Parathyroid adenoma (tissue), 2 donors: ENCODE measurements at regions not wholly inside any gene's neighbourhood (a gene's known extent, or its start where the extent isn't known, plus 50 kb on each side); places are given as distances from the start of the nearest gene placed in this dataset.

Experiments used
- H2AFZ ChIP-seq: fragments of 300-600 bp; sonication (generic); one replicate; pipeline ENCODE4 v1.7.0; 2017; ENCODE audit warnings: antibody characterized with exemption, mild to moderate bottlenecking
- H3K27ac ChIP-seq: fragments of 300-600 bp; sonication (generic); one replicate; pipeline ENCODE4 v1.7.0; 2017
- H3K27me3 ChIP-seq: fragments of 300-600 bp; sonication (generic); one replicate; pipeline ENCODE4 v1.7.0; 2017; ENCODE audit warnings: low read length; ENCODE audit not compliant: control insufficient read depth, insufficient read depth
- H3K36me3 ChIP-seq: fragments of 300-600 bp; sonication (generic); one replicate; pipeline ENCODE4 v1.7.0; 2017; ENCODE audit warnings: low read length; ENCODE audit not compliant: control insufficient read depth, insufficient read depth
- H3K4me1 ChIP-seq: fragments of 300-600 bp; sonication (generic); one replicate; pipeline ENCODE4 v1.7.0; 2017; ENCODE audit warnings: control low read depth
- H3K4me2 ChIP-seq: fragments of 300-600 bp; sonication (generic); one replicate; pipeline ENCODE4 v1.7.0; 2017; ENCODE audit warnings: low read length
- H3K4me3 ChIP-seq: fragments of 300-600 bp; sonication (generic); one replicate; pipeline ENCODE4 v1.7.0; 2017; ENCODE audit warnings: low read depth, low read length
- H3K79me2 ChIP-seq: fragments of 300-600 bp; sonication (generic); one replicate; pipeline ENCODE4 v1.7.0; 2017; ENCODE audit warnings: control low read depth
- H3K9ac ChIP-seq: fragments of 300-600 bp; sonication (generic); one replicate; pipeline ENCODE4 v1.7.0; 2017; ENCODE audit warnings: mild to moderate bottlenecking
- H3K9me3 ChIP-seq: fragments of 300-600 bp; sonication (generic); one replicate; pipeline ENCODE4 v1.7.0; 2017; ENCODE audit warnings: low read length; ENCODE audit not compliant: control insufficient read depth
- CTCF ChIP-seq: fragments of 300-600 bp; sonication (generic); IDR thresholded peaks from one replicate; pipeline ENCODE4 v1.7.0; 2017; ENCODE audit warnings: antibody characterized with exemption, mild to moderate bottlenecking
- donor health status: primary hyperparathyroidism.

- H3K9ac ChIP-seq: no peak overlapping the region
- no peaks in the 10 kb centered on the region for H3K36me3 ChIP-seq
- H3K27me3 ChIP-seq: no peaks in the 10 kb centered on the region
- no peak overlapping the region for H3K4me2 ChIP-seq
- no peak overlapping the region for H3K4me3 ChIP-seq
- no peaks in the 10 kb centered on the region for H3K79me2 ChIP-seq
- H3K27ac ChIP-seq: no peak overlapping the region
- H3K9me3 ChIP-seq: no peaks in the 10 kb centered on the region
- no peak for TF ChIP-seq CTCF
- no peaks in the 10 kb centered on the region for H3K4me1 ChIP-seq
- H2AFZ ChIP-seq: no peak overlapping the region
These were observed 656.0 kb upstream of the LUZP2 start for GRCh38 chr11:23840872-23841271.

GRCh38 chr11:23846902-23847422 is 649.9 kb upstream of the LUZP2 start:
- Histone ChIP-seq H3K27ac (no peak overlapping the region), H3K4me3 (no peak overlapping the region), H3K79me2 (no peaks in the 10 kb centered on the region), H3K27me3 (no peaks in the 10 kb centered on the region), H2AFZ (no peak overlapping the region), H3K4me2 (no peak overlapping the region), H3K36me3 (no peaks in the 10 kb centered on the region), H3K9me3 (no peaks in the 10 kb centered on the region), H3K4me1 (no peaks in the 10 kb centered on the region), H3K9ac (no peak overlapping the region)
- TF ChIP-seq CTCF: no peak

GRCh38 chr11:23851216-23851615 is 645.6 kb upstream of the LUZP2 start:
- no peaks in the 10 kb centered on the region for H3K36me3 ChIP-seq
- no peak overlapping the region for H2AFZ ChIP-seq
- no peak overlapping the region for H3K4me2 ChIP-seq
- no peak overlapping the region for H3K4me3 ChIP-seq
- H3K27ac ChIP-seq: no peak overlapping the region
- H3K9me3 ChIP-seq: no peaks in the 10 kb centered on the region
- no peaks in the 10 kb centered on the region for H3K79me2 ChIP-seq
- H3K9ac ChIP-seq: no peak overlapping the region
- TF ChIP-seq CTCF: no peak
- no peaks in the 10 kb centered on the region for H3K4me1 ChIP-seq
- H3K27me3 ChIP-seq: no peaks in the 10 kb centered on the region

GRCh38 chr11:23856654-23857053 is 640.2 kb upstream of the LUZP2 start:
- H2AFZ ChIP-seq: no peak overlapping the region
- no peak overlapping the region for H3K27ac ChIP-seq
- H3K27me3 ChIP-seq: no peaks in the 10 kb centered on the region
- TF ChIP-seq CTCF: no peak
- no peaks in the 10 kb centered on the region for H3K4me1 ChIP-seq
- H3K4me3 ChIP-seq: no peak overlapping the region
- no peaks in the 10 kb centered on the region for H3K36me3 ChIP-seq
- H3K9ac ChIP-seq: no peak overlapping the region
- H3K4me2 ChIP-seq: no peak overlapping the region
- H3K79me2 ChIP-seq: no peaks in the 10 kb centered on the region
- no peaks in the 10 kb centered on the region for H3K9me3 ChIP-seq

- no peaks in the 10 kb centered on the region for H3K79me2 ChIP-seq
- H2AFZ ChIP-seq: no peak overlapping the region
- H3K9ac ChIP-seq: no peak overlapping the region
- H3K27ac ChIP-seq: no peak overlapping the region
- H3K27me3 ChIP-seq: no peaks in the 10 kb centered on the region
- H3K9me3 ChIP-seq: no peaks in the 10 kb centered on the region
- H3K36me3 ChIP-seq: no peaks in the 10 kb centered on the region
- H3K4me3 ChIP-seq: no peak overlapping the region
- H3K4me2 ChIP-seq: no peak overlapping the region
- no peaks in the 10 kb centered on the region for H3K4me1 ChIP-seq
- TF ChIP-seq CTCF: no peak
These were observed 637.8 kb upstream of the LUZP2 start for GRCh38 chr11:23859087-23859486.
